ENCODE measurements at regions not wholly inside any gene's neighbourhood (a gene's known extent, or its start where the extent isn't known, plus 50 kb on each side); places are given as distances from the start of the nearest gene placed in this dataset.
A peak's percentile ranks its signal among the peaks of the same experiment; 100 is the strongest.

DNA sequence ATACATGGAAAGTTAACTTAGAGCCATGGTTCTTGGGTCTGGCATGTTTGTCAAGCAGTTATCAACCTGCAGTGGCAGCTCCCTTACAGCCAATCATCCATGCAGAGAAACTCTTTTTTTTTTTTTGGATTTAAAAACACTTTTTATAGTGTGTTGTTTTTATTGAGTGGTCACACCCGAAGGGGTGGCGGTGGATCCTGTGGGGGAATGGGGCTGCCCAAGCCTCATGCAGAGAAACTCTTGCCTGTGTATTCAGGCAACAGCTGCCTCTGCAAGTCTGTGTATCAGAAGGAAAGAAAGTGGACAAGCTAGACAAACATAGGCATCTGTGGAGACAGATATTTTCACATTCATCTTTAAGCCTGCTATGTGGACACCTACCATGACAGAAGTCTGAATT is 104.8 kb downstream of the GLUL start:
- H3K27ac Mint-ChIP-seq (ENCODE audit: unreplicated experiment) = no peak overlapping the region
- no peaks in the 10 kb centered on the region for H3K9me3 Mint-ChIP-seq (ENCODE audit: unreplicated experiment)
- no peak for TF ChIP-seq CTCF (IDR thresholded peaks at IDR 0.05)
- H3K36me3 Mint-ChIP-seq (ENCODE audit: unreplicated experiment) = no peaks in the 10 kb centered on the region
- no peak overlapping the region for H3K4me3 Mint-ChIP-seq (ENCODE audit: unreplicated experiment)
- H3K4me1 Mint-ChIP-seq (ENCODE audit: unreplicated experiment) = peaks cover 33% of the 10 kb centered on the region
- DNase-seq (ENCODE audit: extremely low spot score, unreplicated experiment) = no peak
- no peaks in the 10 kb centered on the region for H3K27me3 Mint-ChIP-seq (ENCODE audit: unreplicated experiment)

DNA sequence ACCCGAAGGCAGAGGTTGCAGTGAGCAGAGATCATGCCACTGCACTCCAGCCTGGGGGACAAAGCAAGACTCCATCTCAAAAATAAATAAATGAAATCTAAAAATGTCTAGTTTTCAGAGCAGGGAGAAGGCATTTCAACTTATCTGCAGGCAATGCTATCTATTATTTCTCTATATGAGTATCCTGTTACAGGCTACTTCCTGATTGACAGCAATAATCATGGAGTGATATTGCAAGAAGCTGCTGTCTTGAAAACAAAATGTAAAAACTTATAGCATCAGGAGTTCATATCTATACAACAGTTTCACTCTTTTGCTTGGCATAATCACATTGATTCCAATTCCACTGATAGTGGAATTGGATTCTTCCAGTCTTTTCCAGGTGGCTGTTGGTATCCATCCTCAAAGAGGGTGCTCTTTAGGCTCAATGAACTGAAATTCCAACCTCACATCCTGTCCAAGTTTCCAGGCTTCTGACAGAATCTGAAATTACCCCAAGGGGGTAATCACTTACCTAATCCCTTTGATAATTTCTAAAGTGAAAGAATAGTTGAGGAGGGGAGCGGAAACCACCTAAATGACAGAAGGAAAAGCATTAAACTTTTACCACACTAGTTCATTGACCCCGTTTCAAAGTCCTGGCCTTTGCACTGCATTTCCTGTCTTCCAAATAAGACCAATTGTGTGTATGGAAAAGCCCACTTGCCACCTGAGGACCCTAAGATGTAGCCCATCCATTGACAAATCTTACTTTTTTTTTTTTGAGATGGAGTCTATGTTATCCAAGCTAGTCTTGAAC is 107.6 kb downstream of the GLUL start:
- H3K27me3 Mint-ChIP-seq (ENCODE audit: unreplicated experiment) = no peaks in the 10 kb centered on the region
- H3K27ac Mint-ChIP-seq (ENCODE audit: unreplicated experiment) = peak overlapping the region; percentile 20
- H3K4me1 Mint-ChIP-seq (ENCODE audit: unreplicated experiment) = peaks cover 17% of the 10 kb centered on the region
- no peaks in the 10 kb centered on the region for H3K36me3 Mint-ChIP-seq (ENCODE audit: unreplicated experiment)
- H3K9me3 Mint-ChIP-seq (ENCODE audit: unreplicated experiment) = no peaks in the 10 kb centered on the region
- no peak for DNase-seq (ENCODE audit: extremely low spot score, unreplicated experiment)
- no peak overlapping the region for H3K4me3 Mint-ChIP-seq (ENCODE audit: unreplicated experiment)
- no peak for TF ChIP-seq CTCF (IDR thresholded peaks at IDR 0.05)

- H3K9me3 Mint-ChIP-seq (ENCODE audit: unreplicated experiment) = no peaks in the 10 kb centered on the region
- H3K27ac Mint-ChIP-seq (ENCODE audit: unreplicated experiment) = no peak overlapping the region
- no peaks in the 10 kb centered on the region for H3K36me3 Mint-ChIP-seq (ENCODE audit: unreplicated experiment)
- no peak overlapping the region for H3K4me3 Mint-ChIP-seq (ENCODE audit: unreplicated experiment)
- H3K27me3 Mint-ChIP-seq (ENCODE audit: unreplicated experiment) = no peaks in the 10 kb centered on the region
- TF ChIP-seq CTCF (IDR thresholded peaks at IDR 0.05) = no peak
- peaks cover 6% of the 10 kb centered on the region for H3K4me1 Mint-ChIP-seq (ENCODE audit: unreplicated experiment)
- no peak for DNase-seq (ENCODE audit: extremely low spot score, unreplicated experiment)
Observed at GRCh38 chr1:182281541-182281940, 110.0 kb downstream of the GLUL start.

DNA sequence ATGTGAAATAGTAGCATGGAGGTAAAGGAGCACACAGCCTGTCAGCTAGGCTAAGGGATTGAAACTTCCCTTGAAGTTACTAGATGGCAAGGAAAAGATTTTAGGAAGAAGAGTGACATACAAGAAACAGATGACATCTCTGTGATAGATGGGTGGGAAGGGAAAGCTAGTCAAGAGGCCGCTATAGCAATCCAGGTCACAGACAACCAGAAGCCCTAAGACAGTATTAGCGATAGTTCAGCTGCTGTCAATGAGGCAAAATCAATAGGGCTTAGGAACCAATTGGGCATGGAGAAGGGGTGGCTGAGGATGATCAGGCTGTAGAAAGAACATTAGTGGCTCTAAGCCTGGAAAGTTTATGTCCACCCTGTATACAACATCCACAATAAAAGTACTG is 111.1 kb downstream of the GLUL start:
- Mint-ChIP-seq H3K4me3 (ENCODE audit: unreplicated experiment) (no peak overlapping the region), H3K9me3 (ENCODE audit: unreplicated experiment) (no peaks in the 10 kb centered on the region), H3K4me1 (ENCODE audit: unreplicated experiment) (peaks cover 6% of the 10 kb centered on the region), H3K36me3 (ENCODE audit: unreplicated experiment) (no peaks in the 10 kb centered on the region), H3K27ac (ENCODE audit: unreplicated experiment) (no peak overlapping the region), H3K27me3 (ENCODE audit: unreplicated experiment) (no peaks in the 10 kb centered on the region)
- no peak for DNase-seq (ENCODE audit: extremely low spot score, unreplicated experiment)
- TF ChIP-seq CTCF (IDR thresholded peaks at IDR 0.05) = no peak

GRCh38 chr1:182279724-182280503 is 111.7 kb downstream of the GLUL start:
- H3K27ac Mint-ChIP-seq (ENCODE audit: unreplicated experiment) = no peak overlapping the region
- H3K4me1 Mint-ChIP-seq (ENCODE audit: unreplicated experiment) = peaks cover 5% of the 10 kb centered on the region
- no peaks in the 10 kb centered on the region for H3K36me3 Mint-ChIP-seq (ENCODE audit: unreplicated experiment)
- no peak overlapping the region for H3K4me3 Mint-ChIP-seq (ENCODE audit: unreplicated experiment)
- no peaks in the 10 kb centered on the region for H3K27me3 Mint-ChIP-seq (ENCODE audit: unreplicated experiment)
- no peak for DNase-seq (ENCODE audit: extremely low spot score, unreplicated experiment)
- TF ChIP-seq CTCF (IDR thresholded peaks at IDR 0.05) = no peak
- no peaks in the 10 kb centered on the region for H3K9me3 Mint-ChIP-seq (ENCODE audit: unreplicated experiment)

Data from osteocyte (in vitro differentiated cells).